Forelimb muscle (tissue), 1 donor: ENCODE measurements at regions not wholly inside any gene's neighbourhood (a gene's known extent, or its start where the extent isn't known, plus 50 kb on each side); places are given as distances from the start of the nearest gene placed in this dataset.
"Not testable (repeated sequence)": the region's sequence is repeated elsewhere in the genome, so short reads cannot be mapped to it uniquely, and the experiment has no call there.

Experiments used
- DNase-seq: peaks from one replicate; pipeline ENCODE4 v3.0.0-alpha.2; 2013; ENCODE audit warnings: low read depth

GRCh38 chrX:137646472-137646871 lies 80.5 kb downstream of the ZIC3 start:
- DNase-seq = no peak

- DNase-seq = no peak
Observed at GRCh38 chrX:137651647-137652046, 85.7 kb downstream of the ZIC3 start.

GRCh38 chrX:137652086-137652485 lies 86.2 kb downstream of the ZIC3 start:
- DNase-seq = no peak

- no peak for DNase-seq
Observed at GRCh38 chrX:137654481-137654880, 88.6 kb downstream of the ZIC3 start.

GRCh38 chrX:137667776-137668175 lies 101.8 kb downstream of the ZIC3 start:
- DNase-seq = no peak

GRCh38 chrX:137684591-137684990 lies 118.7 kb downstream of the ZIC3 start:
- no peak for DNase-seq

GRCh38 chrX:137695417-137695816 lies 129.5 kb downstream of the ZIC3 start:
- DNase-seq = no peak

- DNase-seq = no peak
Observed at GRCh38 chrX:137707348-137707747, 141.4 kb downstream of the ZIC3 start.

GRCh38 chrX:137742846-137743245 lies 176.9 kb downstream of the ZIC3 start:
- DNase-seq = no peak

- no peak for DNase-seq
Observed at GRCh38 chrX:137743414-137743813, 177.5 kb downstream of the ZIC3 start.

- DNase-seq = no peak
Observed at GRCh38 chrX:137746289-137746688, 180.4 kb downstream of the ZIC3 start.

- no peak for DNase-seq
Observed at GRCh38 chrX:137747244-137748043, 181.5 kb downstream of the ZIC3 start.

GRCh38 chrX:137748827-137749226 lies 182.9 kb downstream of the ZIC3 start:
- no peak for DNase-seq

GRCh38 chrX:137749246-137749645 lies 183.3 kb downstream of the ZIC3 start:
- no peak for DNase-seq

GRCh38 chrX:137771537-137771936 lies 205.6 kb downstream of the ZIC3 start:
- no peak for DNase-seq

GRCh38 chrX:137792214-137792613 lies 226.3 kb downstream of the ZIC3 start:
- no peak for DNase-seq

GRCh38 chrX:137797926-137798325 lies 232.0 kb downstream of the ZIC3 start:
- not testable (repeated sequence) for DNase-seq

GRCh38 chrX:137823257-137823656 lies 257.3 kb downstream of the ZIC3 start:
- DNase-seq = no peak

- peak; percentile 32 for DNase-seq
Observed at GRCh38 chrX:137847376-137847775, 281.4 kb downstream of the ZIC3 start.

GRCh38 chrX:137848266-137848905 lies 282.5 kb downstream of the ZIC3 start:
- no peak for DNase-seq

- DNase-seq = no peak
Observed at GRCh38 chrX:137852502-137852901, 286.6 kb downstream of the ZIC3 start.

GRCh38 chrX:137855490-137855889 lies 289.6 kb downstream of the ZIC3 start:
- DNase-seq = no peak

- DNase-seq = no peak
Observed at GRCh38 chrX:137858106-137858505, 292.2 kb downstream of the ZIC3 start.
